ENCODE measurements at regions not wholly inside any gene's neighbourhood (a gene's known extent, or its start where the extent isn't known, plus 50 kb on each side); places are given as distances from the start of the nearest gene placed in this dataset.

- TF ChIP-seq, protein P1, sequence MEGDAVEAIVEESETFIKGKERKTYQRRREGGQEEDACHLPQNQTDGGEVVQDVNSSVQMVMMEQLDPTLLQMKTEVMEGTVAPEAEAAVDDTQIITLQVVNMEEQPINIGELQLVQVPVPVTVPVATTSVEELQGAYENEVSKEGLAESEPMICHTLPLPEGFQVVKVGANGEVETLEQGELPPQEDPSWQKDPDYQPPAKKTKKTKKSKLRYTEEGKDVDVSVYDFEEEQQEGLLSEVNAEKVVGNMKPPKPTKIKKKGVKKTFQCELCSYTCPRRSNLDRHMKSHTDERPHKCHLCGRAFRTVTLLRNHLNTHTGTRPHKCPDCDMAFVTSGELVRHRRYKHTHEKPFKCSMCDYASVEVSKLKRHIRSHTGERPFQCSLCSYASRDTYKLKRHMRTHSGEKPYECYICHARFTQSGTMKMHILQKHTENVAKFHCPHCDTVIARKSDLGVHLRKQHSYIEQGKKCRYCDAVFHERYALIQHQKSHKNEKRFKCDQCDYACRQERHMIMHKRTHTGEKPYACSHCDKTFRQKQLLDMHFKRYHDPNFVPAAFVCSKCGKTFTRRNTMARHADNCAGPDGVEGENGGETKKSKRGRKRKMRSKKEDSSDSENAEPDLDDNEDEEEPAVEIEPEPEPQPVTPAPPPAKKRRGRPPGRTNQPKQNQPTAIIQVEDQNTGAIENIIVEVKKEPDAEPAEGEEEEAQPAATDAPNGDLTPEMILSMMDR (IDR thresholded peaks at IDR 0.05) = no peak
- no peak for TF ChIP-seq POLR2A (IDR thresholded peaks at IDR 0.05)
Measured at GRCh38 chr5:127997201-127997704, 86.3 kb upstream of the SLC12A2 start.

All from heart left ventricle (tissue), 13 donors.